ENCODE measurements at regions not wholly inside any gene's neighbourhood (a gene's known extent, or its start where the extent isn't known, plus 50 kb on each side); places are given as distances from the start of the nearest gene placed in this dataset.
"Not testable (repeated sequence)": the region's sequence is repeated elsewhere in the genome, so short reads cannot be mapped to it uniquely, and the experiment has no call there.

- no peak for DNase-seq
Measured at GRCh38 chr14:83017296-83017695, 1483.6 kb upstream of the SEL1L start.

GRCh38 chr14:83019744-83020414, 1486.2 kb upstream of the SEL1L start:
- no peak for DNase-seq

DNA sequence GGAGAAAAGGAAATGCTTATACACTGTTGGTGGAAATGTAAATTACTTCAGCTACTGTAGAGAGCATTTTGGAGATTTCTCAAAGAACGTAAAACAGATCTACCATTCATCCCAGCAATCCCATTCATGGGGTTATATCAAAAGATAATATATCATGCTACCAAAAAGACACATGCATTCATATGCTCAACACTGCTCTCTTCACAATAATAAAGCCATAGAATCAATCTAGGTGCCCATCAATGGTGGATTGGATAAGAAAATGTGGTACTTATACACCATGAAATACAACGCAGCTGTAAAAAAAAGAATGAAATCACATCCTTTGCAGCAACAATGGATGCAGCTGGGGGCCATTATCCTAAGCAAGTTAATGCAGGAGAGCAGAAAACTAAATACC, 1487.7 kb upstream of the SEL1L start:
- DNase-seq = no peak

GRCh38 chr14:83023369-83023768, 1489.7 kb upstream of the SEL1L start:
- DNase-seq = no peak

- DNase-seq = no peak
Measured at GRCh38 chr14:83041224-83041623, 1507.6 kb upstream of the SEL1L start.

- no peak for DNase-seq
Measured at GRCh38 chr14:83042858-83043257, 1509.2 kb upstream of the SEL1L start.

- DNase-seq = no peak
Measured at GRCh38 chr14:83044001-83044400, 1510.3 kb upstream of the SEL1L start.

DNA sequence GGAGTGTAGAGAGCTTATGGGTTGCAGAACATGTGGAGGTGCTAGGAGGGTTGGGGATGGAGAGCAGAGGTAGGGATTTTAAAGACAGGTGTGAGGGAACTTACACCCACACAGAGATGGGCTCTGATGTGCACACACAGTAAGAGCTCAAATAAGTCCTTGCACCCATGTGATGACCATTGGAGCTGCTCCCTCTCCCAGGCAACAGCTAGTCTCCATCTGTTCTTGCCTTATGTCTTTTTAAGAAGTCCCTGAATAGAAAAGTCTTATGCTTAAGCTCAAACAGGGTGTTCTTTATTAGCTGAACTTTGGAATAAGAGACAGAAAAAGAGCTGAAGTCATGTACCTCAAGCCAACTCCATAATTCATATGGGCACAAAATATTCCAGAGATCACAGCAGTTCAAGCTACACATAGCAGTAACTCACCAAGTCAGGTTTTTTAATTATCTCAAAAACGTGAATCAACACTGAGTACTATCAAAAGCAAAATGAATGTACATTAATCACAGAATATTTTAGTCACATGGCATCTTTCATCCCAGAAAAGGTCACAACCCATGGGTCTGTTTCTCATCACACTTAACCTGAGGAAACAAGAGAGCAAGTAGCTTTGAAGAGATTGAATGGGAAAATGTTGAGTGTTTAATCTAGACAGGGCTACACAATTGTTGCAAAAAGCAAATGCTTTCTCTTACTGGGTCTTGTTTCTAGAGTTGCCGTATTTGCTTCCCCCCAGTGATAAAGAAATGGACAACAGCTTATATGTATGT, 1513.6 kb upstream of the SEL1L start:
- no peak for DNase-seq

DNA sequence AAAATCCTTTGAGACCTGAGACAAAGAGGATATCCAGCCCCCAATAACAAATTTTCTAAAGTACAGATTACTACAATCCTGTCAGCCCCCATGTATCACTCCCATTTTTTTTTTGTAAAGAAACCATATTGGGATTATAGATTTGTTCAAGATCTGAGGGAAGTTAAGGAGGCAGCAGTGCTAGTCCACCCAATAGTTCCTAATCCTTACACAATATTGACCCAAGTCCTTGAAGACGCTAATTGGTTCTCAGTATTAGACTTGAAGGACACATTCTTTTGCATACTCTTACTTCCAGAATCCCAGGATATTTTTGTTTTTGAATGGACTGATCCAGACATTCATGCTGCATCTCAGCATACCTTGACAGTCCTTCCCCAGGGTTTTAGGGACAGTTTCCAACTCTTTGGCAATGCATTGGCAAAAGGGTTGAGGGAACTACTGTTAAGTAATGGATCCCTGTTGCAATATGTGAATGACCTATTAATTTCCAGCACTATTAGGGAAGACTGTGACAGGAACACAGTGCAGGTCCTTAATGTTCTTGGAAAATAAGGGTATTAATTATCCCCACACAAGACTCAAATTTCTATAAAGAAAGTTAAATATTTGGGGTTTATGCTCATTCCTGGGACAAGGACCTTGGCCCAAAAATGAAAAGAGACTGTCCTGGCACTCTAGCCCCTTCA, 1519.5 kb upstream of the SEL1L start:
- no peak for DNase-seq

GRCh38 chr14:83058068-83058467, 1524.4 kb upstream of the SEL1L start:
- no peak for DNase-seq

GRCh38 chr14:83071888-83072501, 1538.3 kb upstream of the SEL1L start:
- peak; percentile 5 to 51 (median 16) for DNase-seq

GRCh38 chr14:83085136-83085535, 1551.5 kb upstream of the SEL1L start:
- peak in 1 of 4 experiments; percentile 14 for DNase-seq

DNA sequence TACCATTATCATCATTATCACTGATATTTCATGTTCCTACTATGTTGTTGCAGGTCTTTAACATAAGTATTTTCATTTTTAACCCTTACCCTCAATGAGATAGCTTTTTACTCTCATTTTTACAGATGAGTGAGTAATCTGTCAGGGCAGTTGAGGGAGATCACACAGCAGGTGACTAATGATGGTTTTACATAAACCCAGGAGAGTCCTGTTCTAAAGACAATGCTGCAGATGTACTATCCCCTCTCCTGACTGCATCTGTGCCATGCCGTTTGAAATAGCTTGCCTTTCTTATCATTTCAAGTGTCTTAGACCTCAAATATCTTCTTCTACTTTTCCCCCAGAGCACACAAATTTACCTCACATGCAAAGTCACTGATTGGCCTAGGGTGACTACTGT, 1552.1 kb upstream of the SEL1L start:
- DNase-seq = no peak

DNA sequence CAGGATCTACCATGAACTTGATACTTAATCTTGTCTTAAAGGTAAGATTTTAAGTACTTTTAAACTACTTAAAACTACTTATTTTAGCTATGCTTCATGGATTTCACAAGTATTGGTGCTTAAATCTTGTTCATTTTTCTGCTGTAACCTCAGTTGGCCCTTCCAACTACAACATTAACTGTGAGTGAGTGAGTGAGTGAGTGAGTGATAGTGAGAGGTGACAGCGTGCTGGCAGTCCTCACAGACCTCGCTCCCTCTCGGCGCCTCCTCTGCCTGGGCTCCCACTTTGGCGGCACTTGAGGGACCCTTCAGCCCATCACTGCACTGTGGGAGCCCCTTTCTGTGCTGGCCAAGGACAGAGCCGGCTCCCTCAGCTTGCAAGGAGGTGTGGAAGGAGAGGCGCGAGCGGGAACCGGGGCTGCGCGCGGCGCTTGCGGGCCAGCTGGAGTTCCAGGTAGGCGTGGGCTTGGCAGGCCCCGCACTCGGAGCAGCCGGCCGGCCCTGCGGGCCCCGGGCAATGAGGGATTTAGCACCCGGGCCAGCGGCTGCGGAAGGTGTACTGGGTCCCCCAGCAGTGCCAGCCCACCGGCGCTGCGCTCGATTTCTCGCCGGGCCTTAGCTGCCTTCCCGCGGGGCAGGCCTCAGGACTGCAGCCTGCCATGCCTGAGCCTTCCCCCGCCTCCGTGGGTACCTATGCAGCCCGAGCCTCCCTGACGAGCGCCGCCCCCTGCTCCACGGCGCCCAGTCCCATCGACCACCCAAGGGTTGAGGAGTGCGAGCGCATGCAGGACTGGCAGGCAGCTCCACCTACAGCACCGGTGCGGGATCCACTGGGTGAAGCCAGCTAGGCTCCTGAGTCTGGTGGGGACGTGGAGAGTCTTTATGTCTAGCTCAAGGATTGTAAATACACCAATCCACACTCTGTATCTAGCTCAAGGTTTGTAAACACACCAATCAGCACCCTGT, 1558.6 kb upstream of the SEL1L start:
- not testable (repeated sequence) for DNase-seq

DNA sequence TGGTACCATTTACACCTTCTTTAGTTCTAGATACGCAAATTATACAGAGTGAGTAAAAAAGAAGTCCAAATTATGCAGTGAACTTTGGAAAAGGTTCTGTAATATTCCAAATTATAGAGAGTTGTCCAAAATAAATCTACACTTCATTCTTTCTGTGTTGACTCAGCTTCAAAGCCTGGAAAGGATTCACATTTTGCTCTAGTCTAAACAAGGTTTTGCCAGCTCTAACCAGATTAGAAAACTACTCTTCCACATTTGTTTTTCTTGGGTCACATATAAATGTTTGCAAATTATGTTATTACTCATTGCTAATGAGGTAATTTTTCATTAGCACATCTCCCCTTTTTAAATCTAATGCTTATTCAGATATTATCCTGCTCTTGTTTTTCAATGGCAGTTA, 1562.4 kb upstream of the SEL1L start:
- no peak for DNase-seq

- DNase-seq = no peak
Measured at GRCh38 chr14:83101846-83102245, 1568.2 kb upstream of the SEL1L start.

DNA sequence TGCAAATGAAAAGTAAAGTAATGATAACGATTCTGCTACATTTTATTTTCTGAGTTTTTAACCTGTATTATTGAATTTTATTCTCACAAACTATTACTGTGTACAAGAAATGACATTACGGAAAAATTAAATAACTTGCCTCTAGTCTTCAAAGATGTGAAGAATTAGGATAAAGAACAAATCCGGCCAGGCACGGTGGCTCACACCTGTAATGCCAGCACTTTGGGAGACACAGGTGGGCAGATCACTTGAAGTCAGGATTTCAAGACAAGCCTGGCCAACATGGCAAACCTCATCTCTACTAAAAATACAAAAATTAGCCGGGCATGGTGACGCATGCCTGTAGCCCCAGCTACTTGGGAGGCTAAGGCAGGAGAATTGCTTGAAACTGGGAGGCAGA, 1584.4 kb upstream of the SEL1L start:
- DNase-seq = no peak

DNA sequence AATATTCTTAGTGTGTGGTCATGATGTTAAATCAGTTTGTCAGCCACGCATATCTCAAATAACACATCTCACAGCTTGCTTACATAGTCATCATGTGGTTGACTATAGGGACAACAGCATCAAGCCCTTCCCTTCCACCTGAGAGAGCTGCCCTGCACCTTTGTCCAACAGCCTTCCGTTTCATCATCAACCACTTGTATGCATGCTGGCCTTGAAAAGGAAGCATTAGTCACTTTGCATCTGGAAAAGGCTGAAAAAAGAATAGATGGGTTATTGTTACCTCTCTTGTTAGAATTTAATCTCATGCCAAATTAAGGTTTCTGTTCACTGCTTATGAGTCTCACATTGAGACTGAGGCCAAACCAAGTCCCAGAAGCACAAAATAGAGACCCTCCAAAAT, 1586.5 kb upstream of the SEL1L start:
- DNase-seq = no peak

DNA sequence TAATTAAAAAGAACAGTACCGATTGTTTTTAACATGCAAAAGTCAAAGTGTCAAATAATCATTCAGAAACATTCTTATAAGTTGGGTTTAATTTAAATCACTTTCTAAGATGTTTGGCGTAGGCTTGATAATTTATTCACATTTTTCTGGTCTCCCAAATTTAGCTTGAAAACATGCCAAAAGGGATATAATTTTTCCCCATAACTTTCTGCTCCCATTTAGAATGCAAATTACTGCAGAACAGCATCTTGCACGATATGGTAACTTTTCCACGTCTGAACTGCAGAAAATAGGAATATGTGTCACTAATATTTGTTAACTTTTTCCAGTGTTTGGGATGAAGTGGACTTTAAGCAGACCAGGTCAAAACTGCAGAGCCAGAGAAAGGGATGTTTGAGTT, 1592.4 kb upstream of the SEL1L start:
- no peak for DNase-seq

- no peak for DNase-seq
Measured at GRCh38 chr14:83128783-83129182, 1595.1 kb upstream of the SEL1L start.

DNA sequence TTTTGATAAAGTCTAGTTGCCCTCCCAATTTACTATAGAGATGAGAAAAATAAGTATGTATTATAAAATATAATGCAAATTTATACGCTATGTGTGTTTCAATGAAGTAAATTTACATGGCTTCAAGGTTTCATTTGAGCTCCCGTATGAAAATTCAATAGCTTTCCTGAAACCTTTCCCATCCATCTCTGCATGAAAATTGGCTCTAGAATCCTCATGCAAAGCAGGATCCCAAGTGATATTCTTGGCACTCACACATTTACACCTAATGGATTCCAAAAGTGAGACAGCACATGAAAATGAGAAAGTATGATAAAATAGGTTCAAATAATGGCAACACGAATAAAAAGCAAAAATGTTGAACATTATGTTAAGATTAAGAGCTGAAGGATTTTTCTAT, 1595.8 kb upstream of the SEL1L start:
- no peak for DNase-seq

Measured in suppressor macrophage (primary cell).